GM21526 (cell line): ENCODE measurements at regions not wholly inside any gene's neighbourhood (a gene's known extent, or its start where the extent isn't known, plus 50 kb on each side); places are given as distances from the start of the nearest gene placed in this dataset.

Experiments
- ATAC-seq: cut with Tn5 transposase; IDR thresholded peaks from one replicate; pipeline ENCODE4 v1.9.1; 2021; ENCODE audit warnings: moderate library complexity; ENCODE audit not compliant: unreplicated experiment, low FRiP score

- peak; percentile 76 for ATAC-seq
These were observed 150.2 kb downstream of the SNX19 start for GRCh38 chr11:130765951-130766649.

GRCh38 chr11:130766650-130767565 lies 149.4 kb downstream of the SNX19 start:
- no peak for ATAC-seq

GRCh38 chr11:130769782-130770535 lies 146.3 kb downstream of the SNX19 start:
- no peak for ATAC-seq

GRCh38 chr11:130771708-130772107 lies 144.6 kb downstream of the SNX19 start:
- ATAC-seq = no peak

GRCh38 chr11:130772266-130773227 lies 143.7 kb downstream of the SNX19 start:
- no peak for ATAC-seq

GRCh38 chr11:130773244-130773820 lies 142.9 kb downstream of the SNX19 start:
- no peak for ATAC-seq

- no peak for ATAC-seq
These were observed 141.6 kb downstream of the SNX19 start for GRCh38 chr11:130774703-130775102.

- no peak for ATAC-seq
These were observed 140.8 kb downstream of the SNX19 start for GRCh38 chr11:130775306-130776060.

- no peak for ATAC-seq
These were observed 140.2 kb downstream of the SNX19 start for GRCh38 chr11:130776061-130776419.

- ATAC-seq = no peak
These were observed 138.3 kb downstream of the SNX19 start for GRCh38 chr11:130778026-130778425.

GRCh38 chr11:130778705-130779104 lies 137.6 kb downstream of the SNX19 start:
- no peak for ATAC-seq

- ATAC-seq = no peak
These were observed 137.0 kb downstream of the SNX19 start for GRCh38 chr11:130779267-130779666.

GRCh38 chr11:130779943-130780342 lies 136.3 kb downstream of the SNX19 start:
- ATAC-seq = no peak

GRCh38 chr11:130780437-130780836 lies 135.8 kb downstream of the SNX19 start:
- ATAC-seq = no peak

- ATAC-seq = no peak
These were observed 134.3 kb downstream of the SNX19 start for GRCh38 chr11:130781931-130782330.

- no peak for ATAC-seq
These were observed 133.7 kb downstream of the SNX19 start for GRCh38 chr11:130782361-130783222.

- no peak for ATAC-seq
These were observed 133.0 kb downstream of the SNX19 start for GRCh38 chr11:130783323-130783722.
